HG03457 (cell line): ENCODE measurements at regions not wholly inside any gene's neighbourhood (a gene's known extent, or its start where the extent isn't known, plus 50 kb on each side); places are given as distances from the start of the nearest gene placed in this dataset.
"Not testable (repeated sequence)": the region's sequence is repeated elsewhere in the genome, so short reads cannot be mapped to it uniquely, and the experiment has no call there.

Source experiments
- ATAC-seq: cut with Tn5 transposase; IDR thresholded peaks from one replicate; pipeline ENCODE4 v1.9.1; 2021; ENCODE audit warnings: moderate number of reproducible peaks; ENCODE audit not compliant: unreplicated experiment

DNA sequence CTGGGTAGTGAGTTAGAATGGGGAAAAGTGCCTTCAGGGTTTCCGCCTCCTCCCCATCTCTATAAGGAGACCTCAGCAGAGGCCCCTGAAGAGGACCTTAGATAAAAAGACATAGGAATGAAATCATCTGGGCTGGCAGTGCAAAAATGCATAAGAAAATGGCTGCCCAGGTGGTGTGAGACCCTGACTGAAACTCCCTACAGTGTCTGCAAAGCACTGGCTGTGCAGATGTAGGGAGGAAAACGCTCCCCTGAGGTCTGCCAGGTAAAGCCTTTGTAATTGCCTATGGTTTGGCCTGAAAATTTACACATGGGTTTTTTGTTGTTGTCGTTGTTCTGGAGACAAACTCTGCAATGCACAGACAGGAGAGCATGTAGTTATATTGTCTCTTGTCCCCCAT, 128.1 kb upstream of the VWC2 start:
- ATAC-seq = no peak

DNA sequence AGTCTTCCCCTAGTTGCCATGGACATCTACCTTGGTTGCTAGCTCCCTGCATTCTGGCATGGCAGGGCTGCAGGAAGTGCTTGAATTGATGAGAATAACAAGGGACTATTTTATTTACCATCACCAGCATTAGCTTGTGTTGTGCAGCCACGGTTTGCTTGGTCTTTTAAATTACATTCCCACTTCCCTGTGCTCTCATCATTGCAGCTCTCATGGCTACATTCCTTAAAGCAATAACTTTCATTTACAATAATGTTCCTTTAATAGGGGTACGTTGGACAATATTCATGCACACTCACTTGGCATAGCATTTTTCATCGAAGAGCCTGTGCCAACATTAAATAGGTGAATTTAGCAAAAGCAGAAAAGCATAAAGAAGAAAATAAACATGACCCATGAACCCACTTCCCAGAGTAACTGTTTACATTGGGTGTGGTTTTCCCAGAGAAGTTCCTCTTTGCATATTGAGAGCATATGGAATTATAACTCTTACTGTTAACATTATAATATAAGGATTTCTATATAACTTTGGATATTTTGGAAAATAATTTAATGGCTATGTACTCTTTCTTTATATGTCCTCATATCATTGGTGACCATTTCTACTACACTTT, 113.2 kb upstream of the VWC2 start:
- ATAC-seq = no peak

DNA sequence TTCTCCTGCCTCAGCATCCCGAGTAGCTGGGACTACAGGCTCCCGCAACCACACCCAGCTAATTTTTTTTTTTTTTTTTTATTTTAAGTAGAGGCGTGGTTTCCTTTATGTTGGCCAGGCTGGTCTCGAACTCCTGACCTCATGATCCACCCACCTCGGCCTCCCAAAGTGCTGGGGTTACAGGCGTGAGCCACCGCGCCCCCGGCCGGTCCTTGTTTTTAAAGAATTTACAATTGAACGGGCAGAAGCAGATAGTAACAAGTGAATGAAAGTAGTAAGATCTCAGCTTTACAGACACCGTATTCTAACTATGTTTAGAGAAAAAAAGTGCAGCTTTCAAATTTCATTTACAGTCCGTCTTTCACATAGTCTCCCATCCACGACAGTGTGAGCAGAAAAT, 112.5 kb upstream of the VWC2 start:
- ATAC-seq = no peak

DNA sequence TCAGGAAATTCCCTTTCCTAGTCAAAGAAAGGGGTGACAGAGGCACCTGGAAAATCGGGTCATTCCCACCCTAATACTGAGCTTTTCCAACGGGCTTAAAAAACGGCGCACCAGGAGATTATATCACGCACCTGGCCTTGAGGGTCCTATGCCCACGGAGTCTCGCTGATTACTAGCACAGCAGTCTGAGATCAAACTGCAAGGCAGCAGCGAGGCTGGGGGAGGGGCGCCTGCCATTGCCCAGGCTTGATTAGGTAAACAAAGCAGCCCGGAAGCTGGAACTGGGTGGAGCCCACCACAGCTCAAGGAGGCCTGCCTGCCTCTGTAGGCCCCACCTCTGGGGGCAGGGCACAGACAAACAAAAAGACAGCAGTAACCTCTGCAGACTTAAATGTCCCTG, 107.5 kb upstream of the VWC2 start:
- not testable (repeated sequence) for ATAC-seq

DNA sequence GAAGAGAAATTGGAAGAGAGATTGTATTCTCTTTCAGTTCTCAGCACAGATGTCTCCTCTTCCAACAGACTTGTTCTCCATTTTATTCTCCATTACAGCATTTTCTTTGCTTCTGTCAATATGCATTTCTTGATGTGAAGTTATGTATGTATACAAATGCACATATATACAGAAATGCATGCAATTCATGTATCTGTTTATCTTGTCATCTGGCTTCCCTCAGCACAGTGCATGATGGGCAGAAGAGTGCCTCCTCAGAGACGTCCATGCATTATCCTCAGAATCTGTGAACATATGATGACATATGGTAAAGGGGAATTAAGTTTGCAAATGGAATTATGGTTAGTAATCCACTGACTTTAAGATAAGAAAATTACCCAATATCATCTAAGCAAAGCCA, 106.7 kb upstream of the VWC2 start:
- no peak for ATAC-seq

DNA sequence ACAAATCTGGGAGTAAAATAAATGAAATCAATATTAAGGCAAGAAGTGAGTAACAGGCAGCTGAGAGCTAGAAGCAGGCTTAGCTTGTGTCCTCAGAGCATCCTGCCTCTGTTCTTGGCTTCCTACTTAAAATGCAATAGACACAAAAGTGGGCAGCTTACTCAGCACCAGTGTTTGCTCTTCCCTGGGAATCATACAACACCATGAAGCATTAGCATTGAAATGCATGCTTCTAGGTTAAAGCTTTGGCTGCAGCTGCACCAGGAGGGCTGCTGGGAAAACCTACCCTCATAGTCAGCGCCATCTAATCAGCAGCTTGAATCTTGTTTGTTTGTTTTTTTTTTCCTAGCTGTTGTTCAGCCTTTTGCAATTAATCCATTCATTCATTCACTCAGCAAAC, 104.2 kb upstream of the VWC2 start:
- no peak for ATAC-seq

DNA sequence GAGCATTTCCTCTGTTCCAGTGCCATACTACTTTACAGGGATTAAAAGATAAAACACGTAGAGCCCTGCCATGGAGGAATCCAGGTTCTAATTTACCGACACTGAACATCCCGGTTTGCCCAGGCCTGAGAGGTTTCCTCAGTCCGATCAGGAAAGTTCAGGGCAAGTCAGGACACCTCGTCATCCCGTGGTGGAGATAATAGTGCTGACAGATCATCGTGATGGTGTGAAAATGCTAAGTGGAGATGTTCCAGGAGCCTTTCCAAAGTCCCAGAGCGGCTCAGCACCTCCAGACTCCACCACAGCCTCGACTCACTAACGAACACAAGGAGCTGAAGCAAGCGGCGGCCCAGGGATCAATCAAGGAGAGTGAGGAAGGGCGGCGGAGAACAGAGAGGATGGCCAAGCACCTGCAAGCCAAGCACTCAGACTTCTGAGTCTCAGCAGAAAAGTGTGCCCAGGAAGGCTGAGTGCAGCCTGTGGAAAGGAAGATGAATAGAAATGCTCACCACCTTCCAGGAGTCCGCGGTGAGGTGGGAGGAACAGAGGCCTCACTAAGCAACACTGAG, 103.7 kb upstream of the VWC2 start:
- ATAC-seq = no peak

DNA sequence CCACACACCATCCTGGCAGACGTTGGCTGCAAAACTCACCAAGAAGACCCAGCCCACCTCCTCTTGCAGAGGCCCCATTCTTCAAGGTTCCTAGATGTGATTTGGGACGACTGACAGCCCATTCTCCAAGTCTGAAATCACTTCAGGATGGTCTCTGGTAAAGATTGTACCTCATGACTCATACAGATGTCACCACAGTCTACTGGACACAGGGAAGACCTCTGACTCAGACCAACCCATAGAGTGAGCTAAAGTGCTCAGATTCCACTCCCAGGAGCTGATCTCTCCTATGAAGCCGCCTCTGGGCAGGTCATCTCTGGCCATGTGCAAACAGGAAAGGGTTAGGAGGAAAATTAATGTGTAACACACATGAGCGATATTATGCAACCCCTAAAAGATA, 102.4 kb upstream of the VWC2 start:
- no peak for ATAC-seq

DNA sequence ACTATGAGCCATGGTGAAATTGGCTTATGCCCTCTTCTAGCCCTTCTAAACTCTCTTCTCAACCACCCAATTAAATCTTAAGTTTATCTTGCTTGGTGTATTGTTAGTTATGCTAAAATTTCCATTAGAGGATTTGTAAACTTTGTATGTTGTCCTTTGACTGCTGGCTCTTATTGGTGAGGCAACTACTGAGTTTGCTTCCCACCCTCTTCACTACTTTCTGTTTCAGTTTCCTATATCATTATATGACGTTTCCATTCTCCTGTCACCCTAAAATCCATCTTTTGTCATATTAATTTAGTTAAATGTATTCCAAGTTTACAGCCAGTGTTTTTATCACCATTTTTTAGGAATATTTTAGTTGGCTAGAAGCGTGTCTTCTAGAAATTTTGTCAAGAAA, 80.9 kb upstream of the VWC2 start:
- ATAC-seq = no peak

DNA sequence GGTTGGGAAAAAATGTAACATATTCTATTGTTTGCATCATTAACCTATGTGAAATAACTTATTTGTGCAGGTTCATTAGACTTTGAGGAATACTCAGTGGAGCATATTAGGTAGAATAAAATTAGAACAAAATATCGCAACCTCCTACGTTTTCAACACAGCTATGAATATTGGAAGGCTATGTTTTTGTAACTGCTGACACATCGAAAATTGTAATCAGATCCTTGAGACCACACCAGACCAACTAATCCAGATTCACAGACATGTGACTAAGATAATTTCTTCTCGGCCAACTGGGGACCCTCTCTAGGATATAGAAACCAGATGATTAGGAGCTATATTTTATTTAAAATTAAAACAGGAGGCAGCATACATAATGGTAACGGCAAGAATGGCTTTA, 77.5 kb upstream of the VWC2 start:
- ATAC-seq = no peak

DNA sequence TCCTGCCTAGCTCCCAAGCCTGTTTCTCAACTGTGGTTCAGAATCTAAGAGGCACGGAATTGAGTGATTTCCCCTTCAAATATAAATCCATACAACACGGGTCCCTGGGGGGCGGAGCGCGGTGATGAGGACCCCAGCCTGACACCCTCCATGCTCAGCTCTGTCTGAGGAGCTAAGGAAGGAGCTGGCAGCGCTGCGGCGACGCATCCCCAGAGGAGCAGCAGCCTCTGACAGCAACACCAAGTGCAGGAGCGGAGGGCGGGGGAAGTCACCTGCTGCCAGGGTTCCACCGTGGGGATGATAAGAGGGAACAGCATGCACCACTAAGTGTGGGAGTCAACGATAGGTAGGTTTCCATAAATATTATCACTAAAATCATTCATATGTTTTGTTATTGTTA, 72.6 kb upstream of the VWC2 start:
- no peak for ATAC-seq

DNA sequence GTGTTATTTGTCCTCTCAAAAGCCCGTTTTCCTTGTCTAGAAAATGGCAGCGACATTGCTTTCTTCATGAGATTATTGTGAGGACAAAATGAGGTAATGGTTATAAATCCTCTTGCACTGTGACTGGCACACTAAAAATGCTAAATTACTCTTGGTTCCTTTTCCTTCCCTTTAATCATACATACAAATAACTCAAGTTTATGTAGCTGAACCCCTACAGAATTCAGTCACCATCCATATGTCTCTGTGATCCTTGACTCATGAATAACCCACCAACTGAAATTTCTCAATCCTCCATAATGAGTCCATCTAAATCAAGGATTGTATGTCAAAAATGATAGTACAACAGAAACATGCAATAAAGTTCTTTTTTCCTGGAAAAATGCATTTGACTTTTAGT, 71.3 kb upstream of the VWC2 start:
- no peak for ATAC-seq

DNA sequence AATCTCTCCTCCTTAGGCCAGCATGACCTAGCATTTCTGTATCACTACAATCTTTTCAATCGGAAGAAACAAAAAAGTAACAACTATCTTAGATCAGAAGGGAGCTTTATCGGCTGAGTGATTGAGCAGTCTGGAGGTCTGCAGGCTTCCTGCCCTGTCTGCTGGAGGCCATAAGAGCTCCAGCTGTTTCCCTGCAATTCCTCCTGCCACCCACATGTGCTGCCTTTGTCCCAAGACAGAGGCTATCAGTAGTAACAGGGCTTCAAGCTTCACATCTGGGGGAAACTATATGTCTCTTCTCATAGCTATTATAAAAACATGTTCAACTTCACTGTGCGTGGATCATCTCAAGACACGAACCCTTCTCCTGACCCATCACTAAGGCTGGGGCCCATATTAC, 70.1 kb upstream of the VWC2 start:
- ATAC-seq = no peak

DNA sequence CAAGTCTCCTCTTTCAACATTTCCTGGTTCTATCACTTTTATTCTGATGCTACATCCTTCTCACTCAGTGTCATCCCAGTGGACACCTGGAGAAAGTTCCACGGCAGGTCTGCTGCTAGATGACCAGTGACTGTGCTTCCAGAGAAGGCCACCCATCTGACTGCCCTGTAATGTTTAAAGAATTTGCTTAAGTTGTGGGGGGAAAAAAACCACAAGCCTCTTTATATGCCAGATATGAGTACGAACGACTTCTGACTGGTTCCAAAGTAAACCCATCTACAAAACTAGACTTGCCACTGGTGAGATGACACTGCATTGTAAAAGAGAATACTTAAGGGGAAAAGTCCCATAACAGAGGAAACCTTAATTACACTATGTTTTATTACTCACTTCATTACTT, 69.6 kb upstream of the VWC2 start:
- ATAC-seq = no peak

DNA sequence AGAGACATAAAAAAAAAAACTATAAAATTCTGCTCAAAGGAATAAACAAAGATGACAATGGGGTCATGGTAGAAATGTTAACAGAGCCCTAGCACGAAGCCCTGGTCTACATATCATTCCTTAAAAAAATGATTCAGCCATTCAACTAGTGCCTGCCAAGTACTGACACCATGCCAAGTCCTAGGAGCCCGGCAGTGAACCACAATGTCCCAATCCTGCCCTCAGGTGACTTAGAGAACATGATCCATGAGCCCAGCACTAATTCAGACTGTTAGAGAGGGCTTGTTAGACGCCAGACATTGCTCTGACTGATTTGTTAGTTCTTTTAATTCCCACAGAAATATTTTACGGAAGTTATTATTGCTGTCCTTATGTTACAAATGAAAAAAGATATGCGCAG, 67.3 kb upstream of the VWC2 start:
- ATAC-seq = no peak

DNA sequence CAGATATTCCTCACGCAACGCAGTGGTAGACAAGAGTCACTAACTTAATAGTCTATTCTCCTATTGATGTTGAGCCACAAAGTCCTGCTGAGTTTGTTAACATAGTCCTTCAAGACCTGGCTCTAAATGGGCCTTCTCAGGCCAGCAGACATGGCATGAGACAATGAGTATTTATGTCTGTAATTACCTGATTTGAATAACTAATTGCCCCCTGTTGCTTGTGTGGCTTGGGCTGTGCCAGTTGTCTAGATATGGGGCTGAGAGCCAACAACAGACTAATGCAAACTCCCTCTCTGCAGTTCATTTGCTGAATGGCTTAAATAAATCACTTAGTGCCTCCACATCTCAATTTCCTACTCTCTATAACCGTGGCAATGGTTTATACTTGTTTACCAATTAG, 65.5 kb upstream of the VWC2 start:
- no peak for ATAC-seq

DNA sequence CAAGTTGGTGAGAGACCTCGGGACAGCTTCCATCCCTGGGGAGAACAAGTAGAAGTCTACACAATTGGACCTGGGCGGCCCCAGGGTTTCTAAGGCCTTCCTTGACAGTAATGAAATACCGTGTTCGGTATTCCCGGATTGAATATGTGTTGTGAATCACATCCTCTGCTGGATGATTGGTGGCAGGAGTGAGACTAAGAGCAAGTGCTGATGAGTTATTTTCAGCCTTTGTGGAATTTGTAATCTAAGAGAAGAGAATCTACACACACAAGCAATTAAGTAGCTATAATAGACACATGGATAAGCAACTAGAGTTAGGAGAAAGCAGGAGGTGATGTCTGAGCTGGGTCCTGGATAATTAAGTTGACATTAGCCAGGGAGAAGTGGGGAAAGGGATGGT, 64.8 kb upstream of the VWC2 start:
- no peak for ATAC-seq

DNA sequence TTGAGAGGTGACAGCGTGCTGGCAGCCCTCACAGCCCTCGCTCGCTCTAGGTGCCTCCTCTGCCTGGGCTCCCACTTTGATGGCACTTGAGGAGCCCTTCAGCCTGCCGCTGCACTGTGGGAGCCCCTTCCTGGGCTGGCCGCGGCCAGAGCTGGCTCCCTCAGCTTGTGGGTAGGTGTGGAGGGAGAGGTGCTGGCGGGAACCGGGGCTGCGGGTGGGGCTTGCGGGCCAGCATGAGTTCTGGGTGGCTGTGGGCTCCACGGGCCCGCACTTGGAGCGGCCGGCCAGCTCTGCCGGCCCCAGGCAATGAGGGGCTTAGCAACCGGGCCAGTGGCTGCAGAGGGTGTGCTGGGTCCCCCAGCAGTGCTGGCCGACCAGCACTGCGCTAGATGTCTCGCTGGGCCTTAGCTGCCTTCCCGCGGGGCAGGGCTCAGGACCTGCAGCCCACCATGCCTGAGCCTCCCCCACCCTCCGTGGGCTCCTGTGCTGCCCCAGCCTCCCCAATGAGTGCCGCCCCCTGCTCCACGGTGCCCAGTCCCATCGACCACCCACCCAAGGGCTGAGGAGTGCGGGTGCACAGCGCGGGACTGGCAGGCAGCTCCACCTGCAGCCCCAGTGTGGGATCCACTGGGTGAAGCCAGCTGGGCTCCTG, 62.2 kb upstream of the VWC2 start:
- not testable (repeated sequence) for ATAC-seq

DNA sequence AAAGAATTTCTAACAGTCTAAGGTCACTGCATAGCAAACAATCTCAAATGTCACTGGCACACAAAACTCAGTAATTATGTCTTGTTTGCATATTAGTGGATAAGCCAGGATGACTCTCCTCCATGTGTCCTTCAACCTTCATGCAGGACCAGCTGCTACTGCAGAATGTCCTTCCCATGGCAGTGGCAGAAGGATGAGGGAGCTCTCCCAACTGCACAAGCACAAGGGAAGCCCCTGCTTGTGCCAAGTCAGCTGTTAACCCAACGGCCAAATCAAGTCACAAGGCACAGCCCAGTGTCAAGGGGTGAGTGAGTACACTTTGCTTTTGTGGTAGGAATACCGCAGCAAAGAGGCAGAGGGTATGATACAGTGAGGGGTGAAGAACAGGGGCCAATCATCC, 59.3 kb upstream of the VWC2 start:
- ATAC-seq = no peak

DNA sequence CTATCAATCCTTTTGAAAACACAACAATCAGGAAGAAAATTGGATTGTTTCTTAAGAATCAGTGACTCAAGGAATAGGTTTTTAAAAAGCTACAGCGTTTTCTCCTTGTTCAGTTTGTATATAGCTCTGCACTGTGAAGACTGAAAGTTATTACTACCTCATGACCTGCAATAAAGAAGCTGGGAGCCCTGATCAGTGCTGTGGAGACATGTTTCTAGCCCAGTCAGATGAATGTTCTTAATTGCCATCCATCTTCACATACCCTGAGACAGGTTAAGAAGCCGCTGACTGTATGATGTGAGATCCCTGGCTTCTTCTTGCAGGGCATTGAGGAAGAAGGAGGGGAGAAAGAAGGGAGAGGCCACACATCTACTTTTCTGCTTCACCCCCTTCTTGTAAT, 58.0 kb upstream of the VWC2 start:
- ATAC-seq = no peak

DNA sequence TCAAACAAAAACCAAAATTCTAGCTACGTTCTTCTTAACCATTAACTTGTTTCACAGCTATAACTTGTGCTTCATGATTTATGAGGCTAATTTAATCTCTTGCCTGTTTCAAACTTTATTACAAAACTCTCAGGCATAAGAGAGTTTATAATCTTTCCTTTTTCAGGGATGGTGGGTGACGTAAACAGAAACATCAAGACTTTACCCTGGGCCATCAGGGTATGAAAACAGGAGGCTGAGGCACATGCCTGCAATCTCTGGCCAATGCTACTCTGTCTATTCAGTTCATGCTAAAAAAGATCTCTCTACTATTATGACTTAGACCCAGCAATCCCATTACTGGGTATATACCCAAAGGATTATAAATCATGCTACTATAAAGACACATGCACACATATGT, 55.9 kb upstream of the VWC2 start:
- ATAC-seq = no peak

DNA sequence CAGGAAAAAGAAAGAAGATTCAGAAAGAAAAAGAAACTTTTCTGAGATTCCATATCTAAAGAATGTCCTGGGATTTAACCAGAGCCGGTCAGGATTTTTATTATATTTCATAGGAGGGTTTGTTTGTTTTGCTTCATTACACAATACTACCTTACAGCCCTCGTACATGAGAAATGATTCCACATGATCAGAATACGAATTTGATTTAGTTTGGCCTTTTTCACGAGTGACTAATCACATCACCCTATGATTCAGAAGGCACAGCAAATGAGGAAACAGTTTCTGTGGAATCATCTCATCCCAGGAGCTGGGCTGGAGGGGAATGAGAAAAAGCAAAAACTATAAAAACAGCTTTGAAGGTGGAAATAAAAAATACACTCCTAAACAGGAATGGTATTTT, 54.7 kb upstream of the VWC2 start:
- no peak for ATAC-seq

DNA sequence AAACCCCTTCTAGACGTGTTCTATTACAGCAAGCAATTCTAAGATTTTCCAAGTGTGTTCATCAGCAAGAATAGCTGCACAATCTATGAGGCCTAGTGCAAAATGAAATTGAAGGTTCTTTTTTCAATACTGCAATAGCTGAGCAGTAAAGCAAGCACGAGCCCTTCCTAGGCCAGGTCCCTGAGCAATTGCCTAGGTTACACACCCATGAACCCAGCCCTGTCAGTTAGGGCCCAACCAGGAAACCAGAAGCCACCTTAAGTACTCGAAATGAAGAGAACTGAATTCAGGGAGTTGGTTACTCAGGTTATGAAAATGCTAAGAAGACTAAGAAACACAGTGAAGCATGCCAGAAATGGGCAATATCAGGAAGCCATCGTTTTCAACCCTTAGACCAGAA, 52.0 kb upstream of the VWC2 start:
- ATAC-seq = no peak
